IPS-20b (cell line): ENCODE measurements at regions not wholly inside any gene's neighbourhood (a gene's known extent, or its start where the extent isn't known, plus 50 kb on each side); places are given as distances from the start of the nearest gene placed in this dataset.

Source experiments
- H3K27ac ChIP-seq: one replicate; pipeline ENCODE4 v1.5.1; 2013; ENCODE audit warnings: low read length
- H3K27me3 ChIP-seq: 2 replicates; pipeline ENCODE4 v1.6.1; 2013; ENCODE audit warnings: mild to moderate bottlenecking, low read length, inconsistent platforms; ENCODE audit not compliant: insufficient read depth
- H3K36me3 ChIP-seq: 2 replicates; pipeline ENCODE4 v1.6.1; 2013; ENCODE audit warnings: low read depth, mild to moderate bottlenecking, inconsistent platforms, low read length, moderate library complexity; ENCODE audit not compliant: insufficient read depth
- H3K4me1 ChIP-seq: 2 replicates; pipeline ENCODE4 v1.6.1; 2013; ENCODE audit warnings: mild to moderate bottlenecking, control low read depth, inconsistent platforms, low read length, moderate library complexity; ENCODE audit not compliant: insufficient read depth
- H3K4me3 ChIP-seq: 2 replicates; pipeline ENCODE4 v1.5.1; 2013; ENCODE audit warnings: mild to moderate bottlenecking, low read length, inconsistent platforms
- H3K9ac ChIP-seq: 2 replicates; pipeline ENCODE4 v1.6.1; 2013; ENCODE audit warnings: low read depth, mild to moderate bottlenecking, inconsistent platforms, low read length, moderate library complexity
- H3K9me3 ChIP-seq: 2 replicates; pipeline ENCODE4 v1.6.1; 2013; ENCODE audit warnings: mild to moderate bottlenecking, low read depth, low read length, inconsistent platforms; ENCODE audit not compliant: insufficient read depth

GRCh38 chr6:21984561-21984960 lies 312.3 kb downstream of the PRL start:
- no peak overlapping the region for H3K27ac ChIP-seq
- no peak overlapping the region for H3K4me3 ChIP-seq
- H3K4me1 ChIP-seq, result no peaks in the 10 kb centered on the region
- H3K9me3 ChIP-seq, result peaks cover 7% of the 10 kb centered on the region; the same call in 1 of the 2 replicates
- no peaks in the 10 kb centered on the region for H3K27me3 ChIP-seq
- no peak overlapping the region for H3K9ac ChIP-seq
- H3K36me3 ChIP-seq, result peaks cover 33% of the 10 kb centered on the region

GRCh38 chr6:21985904-21986303 lies 310.9 kb downstream of the PRL start:
- Histone ChIP-seq H3K27ac (no peak overlapping the region), H3K36me3 (peaks cover 20% of the 10 kb centered on the region; the same call in 1 of the 2 replicates), H3K4me3 (no peak overlapping the region), H3K27me3 (no peaks in the 10 kb centered on the region), H3K9ac (no peak overlapping the region), H3K9me3 (0 out of 2 replicates have a peak, but pooled peaks cover 3% of the 10 kb centered on the region), H3K4me1 (no peaks in the 10 kb centered on the region)

GRCh38 chr6:21986703-21987102 lies 310.1 kb downstream of the PRL start:
- H3K9ac ChIP-seq, result no peak overlapping the region
- no peaks in the 10 kb centered on the region for H3K4me1 ChIP-seq
- H3K27ac ChIP-seq, result no peak overlapping the region
- H3K36me3 ChIP-seq, result peaks cover 19% of the 10 kb centered on the region; the same call in 1 of the 2 replicates
- no peaks in the 10 kb centered on the region for H3K9me3 ChIP-seq
- no peaks in the 10 kb centered on the region for H3K27me3 ChIP-seq
- H3K4me3 ChIP-seq, result no peak overlapping the region

- Histone ChIP-seq H3K27me3 (no peaks in the 10 kb centered on the region), H3K27ac (no peak overlapping the region), H3K4me3 (no peak overlapping the region), H3K9ac (no peak overlapping the region), H3K4me1 (no peaks in the 10 kb centered on the region), H3K9me3 (no peaks in the 10 kb centered on the region), H3K36me3 (peaks cover 13% of the 10 kb centered on the region; the same call in 1 of the 2 replicates)
These were observed 309.3 kb downstream of the PRL start for GRCh38 chr6:21987501-21987957.

GRCh38 chr6:21990577-21990976 lies 306.3 kb downstream of the PRL start:
- Histone ChIP-seq H3K36me3 (0 out of 2 replicates have a peak, but pooled peaks cover 7% of the 10 kb centered on the region), H3K27me3 (no peaks in the 10 kb centered on the region), H3K9ac (no peak overlapping the region), H3K9me3 (no peaks in the 10 kb centered on the region), H3K4me1 (no peaks in the 10 kb centered on the region), H3K27ac (no peak overlapping the region), H3K4me3 (no peak overlapping the region)

- Histone ChIP-seq H3K27me3 (no peaks in the 10 kb centered on the region), H3K4me1 (no peaks in the 10 kb centered on the region), H3K9ac (no peak overlapping the region), H3K36me3 (0 out of 2 replicates have a peak, but pooled peaks cover 7% of the 10 kb centered on the region), H3K9me3 (no peaks in the 10 kb centered on the region), H3K27ac (no peak overlapping the region), H3K4me3 (no peak overlapping the region)
These were observed 304.5 kb downstream of the PRL start for GRCh38 chr6:21992178-21992967.

- Histone ChIP-seq H3K4me1 (no peaks in the 10 kb centered on the region), H3K36me3 (0 out of 2 replicates have a peak, but pooled peaks cover 10% of the 10 kb centered on the region), H3K9me3 (no peaks in the 10 kb centered on the region), H3K9ac (no peak overlapping the region), H3K27me3 (no peaks in the 10 kb centered on the region), H3K4me3 (no peak overlapping the region), H3K27ac (no peak overlapping the region)
These were observed 303.0 kb downstream of the PRL start for GRCh38 chr6:21993841-21994240.

- Histone ChIP-seq H3K4me1 (peaks cover 3% of the 10 kb centered on the region; the same call in 1 of the 2 replicates), H3K27ac (no peak overlapping the region), H3K27me3 (no peaks in the 10 kb centered on the region), H3K4me3 (no peak overlapping the region), H3K9me3 (no peaks in the 10 kb centered on the region), H3K9ac (no peak overlapping the region), H3K36me3 (0 out of 2 replicates have a peak, but pooled peaks cover 15% of the 10 kb centered on the region)
These were observed 302.0 kb downstream of the PRL start for GRCh38 chr6:21994821-21995220.

GRCh38 chr6:21995318-21995717 lies 301.5 kb downstream of the PRL start:
- Histone ChIP-seq H3K9me3 (no peaks in the 10 kb centered on the region), H3K9ac (no peak overlapping the region), H3K27me3 (no peaks in the 10 kb centered on the region), H3K4me1 (peaks cover 3% of the 10 kb centered on the region; the same call in 1 of the 2 replicates), H3K27ac (no peak overlapping the region), H3K4me3 (no peak overlapping the region), H3K36me3 (0 out of 2 replicates have a peak, but pooled peaks cover 15% of the 10 kb centered on the region)

- Histone ChIP-seq H3K9ac (no peak overlapping the region), H3K36me3 (0 out of 2 replicates have a peak, but pooled peaks cover 10% of the 10 kb centered on the region), H3K27me3 (no peaks in the 10 kb centered on the region), H3K4me1 (peaks cover 3% of the 10 kb centered on the region; the same call in 1 of the 2 replicates), H3K27ac (no peak overlapping the region), H3K9me3 (no peaks in the 10 kb centered on the region), H3K4me3 (no peak overlapping the region)
These were observed 300.3 kb downstream of the PRL start for GRCh38 chr6:21996425-21997118.

GRCh38 chr6:21997119-21998037 lies 299.5 kb downstream of the PRL start:
- Histone ChIP-seq H3K27ac (no peak overlapping the region), H3K27me3 (no peaks in the 10 kb centered on the region), H3K4me3 (no peak overlapping the region), H3K9ac (no peak overlapping the region), H3K36me3 (0 out of 2 replicates have a peak, but pooled peaks cover 8% of the 10 kb centered on the region), H3K9me3 (no peaks in the 10 kb centered on the region), H3K4me1 (peaks cover 3% of the 10 kb centered on the region; the same call in 1 of the 2 replicates)
